ENCODE measurements at regions not wholly inside any gene's neighbourhood (a gene's known extent, or its start where the extent isn't known, plus 50 kb on each side); places are given as distances from the start of the nearest gene placed in this dataset.

DNA sequence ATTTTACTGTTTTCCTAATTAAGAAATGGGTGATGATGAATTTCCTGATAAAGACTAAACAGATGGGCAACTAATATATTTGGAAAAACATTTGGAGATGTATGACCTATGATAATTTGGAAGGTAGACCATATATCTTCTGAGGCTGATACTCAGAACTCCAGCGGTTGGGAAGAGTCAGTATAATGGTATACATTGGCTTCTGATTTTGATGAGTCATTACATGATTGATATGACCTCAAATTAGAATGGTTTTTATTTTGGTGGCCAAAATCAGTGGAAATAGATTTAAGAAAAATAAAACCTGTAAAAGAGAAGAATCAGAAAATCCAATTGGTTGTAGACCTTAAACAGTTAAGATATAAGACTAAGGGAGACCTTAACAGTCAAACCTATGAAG lies 496.4 kb upstream of the ALCAM start:
- no peaks in the 10 kb centered on the region for H3K27me3 ChIP-seq (replicated peaks in 1 of 4; ENCODE audit: control insufficient read depth in 3 of 4, extremely low read depth in 1 of 4, insufficient read depth in 3 of 4, low read length in 3 of 4)
- H4K8ac ChIP-seq (ENCODE audit: extremely low read depth, insufficient read depth, low read length), result no peak overlapping the region
- H3K4me3 ChIP-seq (ENCODE audit: extremely low read depth in 1 of 4, insufficient read depth in 2 of 4, low read depth in 3 of 4, low read length in 4 of 4), result no peak overlapping the region
- no peak overlapping the region for H3K18ac ChIP-seq (ENCODE audit: extremely low read depth, low read length)
- DNase-seq (ENCODE audit: low read depth in 1 of 2, low spot score in 2 of 2) (no peak), FAIRE-seq (no peak)
- H3K23me2 ChIP-seq (ENCODE audit: low read depth, low read length), result no peaks in the 10 kb centered on the region
- H2AFZ ChIP-seq (ENCODE audit: low read length), result no peak overlapping the region
- ChIA-PET POLR2A (ENCODE audit: partially characterized antibody) (no interaction called here), CTCF (ENCODE audit: partially characterized antibody) (no interaction called here)
- no peak overlapping the region for H2AK5ac ChIP-seq (ENCODE audit: low read depth, low read length)
- no peaks in the 10 kb centered on the region for H3K4me1 ChIP-seq (replicated peaks in 1 of 4; ENCODE audit: control insufficient read depth in 3 of 4, insufficient read depth in 4 of 4, low read length in 3 of 4)
- H3K4ac ChIP-seq (replicated peaks; ENCODE audit: insufficient read length, low read depth, low read length), result no peak overlapping the region
- no peaks in the 10 kb centered on the region for H3K9me3 ChIP-seq (ENCODE audit: insufficient read depth in 2 of 2, low read depth in 1 of 2, low read length in 1 of 2)
- H3K23ac ChIP-seq (ENCODE audit: insufficient read length), result no peak overlapping the region
- H4K5ac ChIP-seq (ENCODE audit: insufficient read length, low read depth, low read length), result no peak overlapping the region
- H4K20me1 ChIP-seq (replicated peaks in 1 of 2; ENCODE audit: control insufficient read depth in 1 of 2, insufficient read depth in 2 of 2, low read length in 2 of 2), result no peaks in the 10 kb centered on the region
- H3K79me2 ChIP-seq (ENCODE audit: control insufficient read depth in 1 of 2, insufficient read depth in 2 of 2, low read length in 2 of 2), result no peaks in the 10 kb centered on the region
- 96% methylated on average over 1 of the region's 1 CpG; no CpG with 5 or more reads in 1 of the 2 experiments for WGBS, 2 experiments (ENCODE audit: extremely low coverage in 1 of 2, insufficient coverage in 1 of 2, insufficient read length in 1 of 2, insufficient replicate concordance in 2 of 2, low coverage in 1 of 2, low lambda C conversion rate in 2 of 2, missing lambda C conversion rate in 1 of 2)
- no peak overlapping the region for H4K91ac ChIP-seq (replicated peaks; ENCODE audit: insufficient read length, low read length)
- H2BK20ac ChIP-seq (ENCODE audit: low read length), result no peak overlapping the region
- no peak overlapping the region for H3K4me2 ChIP-seq (ENCODE audit: insufficient read depth in 1 of 2, low read depth in 2 of 2, low read length in 2 of 2)
- H3K79me1 ChIP-seq (ENCODE audit: low read depth, low read length), result no peaks in the 10 kb centered on the region
- no peak overlapping the region for H2BK120ac ChIP-seq (replicated peaks; ENCODE audit: low read depth, low read length)
- no peaks in the 10 kb centered on the region for H3K36me3 ChIP-seq (ENCODE audit: control insufficient read depth in 2 of 4, insufficient read depth in 4 of 4, low read length in 3 of 4)
- H3K9ac ChIP-seq (replicated peaks in 1 of 4; ENCODE audit: extremely low read depth in 1 of 4, low read depth in 3 of 4, low read length in 3 of 4), result no peak overlapping the region
- no peak overlapping the region for H2BK5ac ChIP-seq (ENCODE audit: low read depth, low read length)
- H3K27ac ChIP-seq (ENCODE audit: low read depth, low read length), result no peak overlapping the region
- no peak overlapping the region for H2BK15ac ChIP-seq (ENCODE audit: low read length)
- no peak overlapping the region for H2BK12ac ChIP-seq (ENCODE audit: low read depth, low read length)
- H3K56ac ChIP-seq (replicated peaks; ENCODE audit: insufficient read length, low read depth, low read length), result no peak overlapping the region
- H3K14ac ChIP-seq (ENCODE audit: insufficient read length), result no peak overlapping the region
- TF ChIP-seq, protein P1, sequence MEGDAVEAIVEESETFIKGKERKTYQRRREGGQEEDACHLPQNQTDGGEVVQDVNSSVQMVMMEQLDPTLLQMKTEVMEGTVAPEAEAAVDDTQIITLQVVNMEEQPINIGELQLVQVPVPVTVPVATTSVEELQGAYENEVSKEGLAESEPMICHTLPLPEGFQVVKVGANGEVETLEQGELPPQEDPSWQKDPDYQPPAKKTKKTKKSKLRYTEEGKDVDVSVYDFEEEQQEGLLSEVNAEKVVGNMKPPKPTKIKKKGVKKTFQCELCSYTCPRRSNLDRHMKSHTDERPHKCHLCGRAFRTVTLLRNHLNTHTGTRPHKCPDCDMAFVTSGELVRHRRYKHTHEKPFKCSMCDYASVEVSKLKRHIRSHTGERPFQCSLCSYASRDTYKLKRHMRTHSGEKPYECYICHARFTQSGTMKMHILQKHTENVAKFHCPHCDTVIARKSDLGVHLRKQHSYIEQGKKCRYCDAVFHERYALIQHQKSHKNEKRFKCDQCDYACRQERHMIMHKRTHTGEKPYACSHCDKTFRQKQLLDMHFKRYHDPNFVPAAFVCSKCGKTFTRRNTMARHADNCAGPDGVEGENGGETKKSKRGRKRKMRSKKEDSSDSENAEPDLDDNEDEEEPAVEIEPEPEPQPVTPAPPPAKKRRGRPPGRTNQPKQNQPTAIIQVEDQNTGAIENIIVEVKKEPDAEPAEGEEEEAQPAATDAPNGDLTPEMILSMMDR (IDR thresholded peaks at IDR 0.05; ENCODE audit: control extremely low read depth in 1 of 3, insufficient read depth in 1 of 3, low read depth in 1 of 3, low read length in 3 of 3), result no peak
- TF ChIP-seq, protein P2, sequence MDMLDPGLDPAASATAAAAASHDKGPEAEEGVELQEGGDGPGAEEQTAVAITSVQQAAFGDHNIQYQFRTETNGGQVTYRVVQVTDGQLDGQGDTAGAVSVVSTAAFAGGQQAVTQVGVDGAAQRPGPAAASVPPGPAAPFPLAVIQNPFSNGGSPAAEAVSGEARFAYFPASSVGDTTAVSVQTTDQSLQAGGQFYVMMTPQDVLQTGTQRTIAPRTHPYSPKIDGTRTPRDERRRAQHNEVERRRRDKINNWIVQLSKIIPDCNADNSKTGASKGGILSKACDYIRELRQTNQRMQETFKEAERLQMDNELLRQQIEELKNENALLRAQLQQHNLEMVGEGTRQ (IDR thresholded peaks at IDR 0.05; ENCODE audit: low read length), result no peak
- TF ChIP-seq HDAC6 (IDR thresholded peaks at IDR 0.05; ENCODE audit: low read depth, low read length), result no peak
- TF ChIP-seq SRF (IDR thresholded peaks at IDR 0.05; ENCODE audit: low read depth, low read length), result no peak
- no peak for TF ChIP-seq CHD2 (IDR thresholded peaks at IDR 0.05; ENCODE audit: low read length)
